ENCODE measurements at regions not wholly inside any gene's neighbourhood (a gene's known extent, or its start where the extent isn't known, plus 50 kb on each side); places are given as distances from the start of the nearest gene placed in this dataset.

- Histone ChIP-seq H3K79me2 (ENCODE audit: insufficient read depth, low read length) (no peaks in the 10 kb centered on the region), H3K36me3 (ENCODE audit: control insufficient read depth in 1 of 2, insufficient read depth in 2 of 2, low read length in 2 of 2) (no peaks in the 10 kb centered on the region), H3K4me3 (replicated peaks in 1 of 2; ENCODE audit: low read depth in 1 of 2, low read length in 2 of 2) (no peak overlapping the region), H3K27me3 (ENCODE audit: insufficient read depth, low read length) (no peaks in the 10 kb centered on the region), H4K20me1 (ENCODE audit: insufficient read depth) (no peaks in the 10 kb centered on the region), H3K4me1 (ENCODE audit: control insufficient read depth in 1 of 2, insufficient read depth in 2 of 2, low read length in 2 of 2) (no peaks in the 10 kb centered on the region), H3K9me2 (ENCODE audit: insufficient read depth) (no peaks in the 10 kb centered on the region), H3K27ac (ENCODE audit: low read depth, low read length) (no peak overlapping the region), H2AFZ (ENCODE audit: low read depth, low read length, poor library complexity, severe bottlenecking) (no peak overlapping the region), H3K4me2 (ENCODE audit: low read length) (no peak overlapping the region), H3K9me3 (ENCODE audit: control insufficient read depth in 1 of 2, insufficient read depth in 1 of 2, low read depth in 1 of 2, low read length in 2 of 2) (no peaks in the 10 kb centered on the region), H3K9ac (ENCODE audit: low read length) (no peak overlapping the region)
- ATAC-seq = no peak
- TF ChIP-seq REST (IDR thresholded peaks at IDR 0.05; ENCODE audit: low read depth) = no peak
- no peak for TF ChIP-seq ZFX (IDR thresholded peaks at IDR 0.05)
- no peak for TF ChIP-seq FOSL1 (IDR thresholded peaks at IDR 0.05; ENCODE audit: low read depth)
- RAD21 ChIA-PET (ENCODE audit: low non-redundant PET in 1 of 2, low total read pairs in 2 of 2, uncharacterized antibody in 2 of 2, unreplicated experiment in 2 of 2) = no interaction called here
- POLR2A ChIA-PET = no interaction called here
- no peak for DNase-seq (ENCODE audit: low read depth, low spot score)
- intact Hi-C loops (cut with micrococcal nuclease) = no loop called here
- CTCF ChIA-PET = no interaction called here
- no TSS peak for BruUV-seq (replicated peaks)
Observed at GRCh38 chrX:143800150-143800549, 79.6 kb upstream of the SPANXN2 start.

GRCh38 chrX:143788265-143788664 lies 67.7 kb upstream of the SPANXN2 start:
- TF ChIP-seq EZH2phosphoT487 (IDR thresholded peaks at IDR 0.05; ENCODE audit: borderline replicate concordance) (no peak), CTCF (IDR thresholded peaks at IDR 0.05 in 2 of 3, conservative IDR thresholded peaks at IDR 0.05 in 1 of 3; ENCODE audit: borderline replicate concordance in 1 of 3, insufficient read depth in 1 of 3, low read depth in 2 of 3, low read length in 2 of 3) (peak in 1 of 3 experiments; percentile 29; a peak in 1 of 6 replicates)
- Histone ChIP-seq H3K27me3 (ENCODE audit: insufficient read depth, low read length) (no peaks in the 10 kb centered on the region), H4K20me1 (ENCODE audit: insufficient read depth) (no peaks in the 10 kb centered on the region), H3K79me2 (ENCODE audit: insufficient read depth, low read length) (no peaks in the 10 kb centered on the region), H3K36me3 (ENCODE audit: control insufficient read depth in 1 of 2, insufficient read depth in 2 of 2, low read length in 2 of 2) (no peaks in the 10 kb centered on the region), H3K9me2 (ENCODE audit: insufficient read depth) (no peaks in the 10 kb centered on the region), H3K9ac (ENCODE audit: low read length) (no peak overlapping the region), H3K9me3 (ENCODE audit: control insufficient read depth in 1 of 2, insufficient read depth in 1 of 2, low read depth in 1 of 2, low read length in 2 of 2) (no peaks in the 10 kb centered on the region), H3K4me2 (ENCODE audit: low read length) (no peak overlapping the region), H3K27ac (ENCODE audit: low read depth, low read length) (no peak overlapping the region), H3K4me3 (replicated peaks in 1 of 2; ENCODE audit: low read depth in 1 of 2, low read length in 2 of 2) (no peak overlapping the region), H3K4me1 (ENCODE audit: control insufficient read depth in 1 of 2, insufficient read depth in 2 of 2, low read length in 2 of 2) (no peaks in the 10 kb centered on the region), H2AFZ (ENCODE audit: low read depth, low read length, poor library complexity, severe bottlenecking) (no peak overlapping the region)
- ATAC-seq = no peak
- intact Hi-C loops (cut with micrococcal nuclease) = no loop called here
- CTCF ChIA-PET = no interaction called here
- POLR2A ChIA-PET = no interaction called here
- RAD21 ChIA-PET (ENCODE audit: low non-redundant PET in 1 of 2, low total read pairs in 2 of 2, uncharacterized antibody in 2 of 2, unreplicated experiment in 2 of 2) = no interaction called here
- no peak for DNase-seq (ENCODE audit: low read depth, low spot score)
- no TSS peak for BruUV-seq (replicated peaks)

Measured in HCT116 (cell line).